ENCODE measurements at regions not wholly inside any gene's neighbourhood (a gene's known extent, or its start where the extent isn't known, plus 50 kb on each side); places are given as distances from the start of the nearest gene placed in this dataset.

DNA sequence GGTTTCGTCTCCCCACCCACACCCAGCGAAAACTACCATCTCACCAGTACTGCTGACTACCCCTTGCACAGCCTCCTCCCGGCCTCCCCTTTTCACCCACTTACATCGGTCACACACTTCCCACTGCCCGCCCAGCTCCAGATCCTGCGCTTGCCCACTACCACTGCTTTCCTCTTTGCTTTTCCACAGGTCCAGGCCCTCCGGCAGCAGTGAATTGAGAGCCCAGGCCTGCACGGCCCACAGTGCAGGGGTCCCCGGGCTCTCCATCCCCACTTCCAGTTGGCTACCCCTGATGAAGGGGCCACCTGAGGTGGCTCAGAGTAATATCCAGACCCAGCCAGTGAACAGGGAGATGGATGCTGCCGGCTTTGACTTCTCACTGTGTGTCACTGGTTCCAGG is 120.2 kb upstream of the FSTL4 start:
- TF ChIP-seq, protein P1, sequence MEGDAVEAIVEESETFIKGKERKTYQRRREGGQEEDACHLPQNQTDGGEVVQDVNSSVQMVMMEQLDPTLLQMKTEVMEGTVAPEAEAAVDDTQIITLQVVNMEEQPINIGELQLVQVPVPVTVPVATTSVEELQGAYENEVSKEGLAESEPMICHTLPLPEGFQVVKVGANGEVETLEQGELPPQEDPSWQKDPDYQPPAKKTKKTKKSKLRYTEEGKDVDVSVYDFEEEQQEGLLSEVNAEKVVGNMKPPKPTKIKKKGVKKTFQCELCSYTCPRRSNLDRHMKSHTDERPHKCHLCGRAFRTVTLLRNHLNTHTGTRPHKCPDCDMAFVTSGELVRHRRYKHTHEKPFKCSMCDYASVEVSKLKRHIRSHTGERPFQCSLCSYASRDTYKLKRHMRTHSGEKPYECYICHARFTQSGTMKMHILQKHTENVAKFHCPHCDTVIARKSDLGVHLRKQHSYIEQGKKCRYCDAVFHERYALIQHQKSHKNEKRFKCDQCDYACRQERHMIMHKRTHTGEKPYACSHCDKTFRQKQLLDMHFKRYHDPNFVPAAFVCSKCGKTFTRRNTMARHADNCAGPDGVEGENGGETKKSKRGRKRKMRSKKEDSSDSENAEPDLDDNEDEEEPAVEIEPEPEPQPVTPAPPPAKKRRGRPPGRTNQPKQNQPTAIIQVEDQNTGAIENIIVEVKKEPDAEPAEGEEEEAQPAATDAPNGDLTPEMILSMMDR (IDR thresholded peaks at IDR 0.05) = no peak
- no peak for TF ChIP-seq POLR2A (IDR thresholded peaks at IDR 0.05)

Measured in thyroid gland (tissue), 4 donors.